Heart right ventricle (tissue), 16 donors: ENCODE measurements at regions not wholly inside any gene's neighbourhood (a gene's known extent, or its start where the extent isn't known, plus 50 kb on each side); places are given as distances from the start of the nearest gene placed in this dataset.

Experiments
- ATAC-seq, 8 donors: fragments of 200-7000 bp; cut with Tn5 transposase; one replicate each; pipeline ENCODE4 v1.9.1; 2020; ENCODE audit warnings: mild to moderate bottlenecking in 8 of 8, moderate library complexity in 8 of 8, moderate number of reproducible peaks in 1 of 8
- DNase-seq, 2 donors: peaks; one replicate each; pipeline ENCODE4 v3.0.0-alpha.2; 2020
- H3K27ac ChIP-seq, 10 donors: fragments of 200-600 bp; sonication (generic) in 2 of 10; one replicate each; pipeline versions ENCODE4 v1.5.0 to v1.8.0; 2020 to 2022; ENCODE audit warnings: mild to moderate bottlenecking in 3 of 10
- H3K27me3 ChIP-seq, 7 donors: fragments of 200-600 bp; one replicate each; pipeline ENCODE4 v1.8.0; 2021 to 2022; ENCODE audit warnings: mild to moderate bottlenecking in 2 of 7
- H3K36me3 ChIP-seq, 9 donors: fragments of 200-600 bp; sonication (generic) in 1 of 9; one replicate each; pipeline versions ENCODE4 v1.5.0 to v1.8.0; 2020 to 2022; ENCODE audit warnings: mild to moderate bottlenecking in 2 of 9
- H3K4me1 ChIP-seq, 9 donors: fragments of 200-600 bp; sonication (generic) in 1 of 9; one replicate each; pipeline versions ENCODE4 v1.5.0 to v1.8.0; 2020 to 2022; ENCODE audit warnings: mild to moderate bottlenecking in 4 of 9
- H3K4me3 ChIP-seq, 10 donors: fragments of 200-600 bp; sonication (generic) in 2 of 10; one replicate each; pipeline versions ENCODE4 v1.5.0 to v1.8.0; 2020 to 2022; ENCODE audit warnings: mild to moderate bottlenecking in 7 of 10, moderate library complexity in 2 of 10
- H3K9me3 ChIP-seq, 11 donors: fragments of 200-600 bp in 10 of 11; sonication (generic) in 2 of 11; one replicate each; pipeline versions ENCODE4 v1.5.0 to v1.8.0; 2013 to 2022; ENCODE audit warnings: mild to moderate bottlenecking in 2 of 11, control low read depth in 1 of 11, moderate library complexity in 1 of 11
- CTCF ChIP-seq, 9 donors: fragments of 200-600 bp; sonication (generic) in 2 of 9; IDR thresholded peaks; one replicate each; pipeline versions ENCODE4 v1.5.0 to v1.8.0; 2021 to 2022; ENCODE audit warnings: antibody characterized with exemption in 9 of 9, mild to moderate bottlenecking in 5 of 9, moderate library complexity in 1 of 9
- WGBS, 2 donors: extraction: QIAGEN DNeasy Blood & Tissue Kit; methylation state at CpG; one replicate each; pipeline ENCODE4 v1.1.7; 2013; ENCODE audit warnings: inconsistent platforms in 1 of 2; 5-methylcytosine and 5-hydroxymethylcytosine counted together
- intact Hi-C, 10 donors: fragments of 100-400 bp; cut with DNase I; formaldehyde crosslinking; loops; one replicate each; pipeline versions ENCODE4 v1.11.1 to v1.14.2; 2022
- donor health status: Arrhythmogenic right ventricular cardiomyopathy.
- donor health status: ischemic (EF 13 %, LVEDD 7.1; RV severe dilation, severe dysfunction).
- donor health status: healthy with polysubstance abuse.
- donor health status: DM: no; HTN: yes; CAD: no.
- donor health status: DM: no; HTN: no; CAD: no.
- donor health status: ischemic (EF 25% LVEDD 6.9; RV normal size, moderate dysfunction).
- donor health status: ischemic (EF 25% LVEDD 5.7; RV mildly dilated, moderate dysfunction).
- donor health status: healthy.
- donor health status: DM: yes; HTN: yes; CAD: no.
- donor health status: Ischemic cardiomyopathy.
- donor health status: ischemic (EF 35%, LVEDD 5.7; RV mildly dilated, moderate dysfunction).
- donor health status: nonischemic (EF 11% LVEDD 7.7; RV severe dilation, severe dysfunction).
- donor health status: DM: yes; HTN: yes; CAD: no.
- donor health status: PGD.
- donor health status: ischemic (EF 29% LVEDD 5.4; RV normal size, mild dysfunction).
- donor health status: nonischemic (EF 23%, LVEDD 6.1; RV moderate dilation, normal function).

DNA sequence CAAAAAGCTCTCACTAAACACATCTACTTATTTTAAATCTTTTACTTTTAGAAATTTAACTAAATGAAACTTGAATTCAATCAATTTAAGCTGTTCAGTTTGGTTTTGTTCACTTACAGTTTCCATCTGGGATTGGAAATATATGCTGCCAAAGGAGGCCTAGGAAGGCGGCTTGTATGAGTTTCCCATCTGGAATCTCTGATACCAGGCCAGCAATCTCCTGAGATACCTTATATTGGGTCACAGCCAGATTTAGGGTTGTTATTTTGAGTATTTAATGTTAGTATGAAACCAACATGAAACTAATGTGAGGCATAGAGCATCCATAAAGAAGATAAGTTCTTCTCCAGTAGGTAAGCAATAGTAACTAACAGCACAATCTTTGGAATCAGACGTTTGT, 94.6 kb downstream of the GMNC start:
- DNase-seq, result no peak
- no peaks in the 10 kb centered on the region for H3K36me3 ChIP-seq
- H3K9me3 ChIP-seq, result peaks cover 0 to 12% (median 5%) of the 10 kb centered on the region in 11 donors
- TF ChIP-seq CTCF (IDR thresholded peaks at IDR 0.05), result no peak
- no peaks in the 10 kb centered on the region for H3K27me3 ChIP-seq
- H3K27ac ChIP-seq, result no peak overlapping the region
- ATAC-seq, result no peak
- 73 to 82% methylated on average over 2 of the region's 2 CpGs for WGBS, 2 donors
- no peaks in the 10 kb centered on the region for H3K4me1 ChIP-seq
- intact Hi-C loops, result no loop called here
- H3K4me3 ChIP-seq, result no peak overlapping the region

DNA sequence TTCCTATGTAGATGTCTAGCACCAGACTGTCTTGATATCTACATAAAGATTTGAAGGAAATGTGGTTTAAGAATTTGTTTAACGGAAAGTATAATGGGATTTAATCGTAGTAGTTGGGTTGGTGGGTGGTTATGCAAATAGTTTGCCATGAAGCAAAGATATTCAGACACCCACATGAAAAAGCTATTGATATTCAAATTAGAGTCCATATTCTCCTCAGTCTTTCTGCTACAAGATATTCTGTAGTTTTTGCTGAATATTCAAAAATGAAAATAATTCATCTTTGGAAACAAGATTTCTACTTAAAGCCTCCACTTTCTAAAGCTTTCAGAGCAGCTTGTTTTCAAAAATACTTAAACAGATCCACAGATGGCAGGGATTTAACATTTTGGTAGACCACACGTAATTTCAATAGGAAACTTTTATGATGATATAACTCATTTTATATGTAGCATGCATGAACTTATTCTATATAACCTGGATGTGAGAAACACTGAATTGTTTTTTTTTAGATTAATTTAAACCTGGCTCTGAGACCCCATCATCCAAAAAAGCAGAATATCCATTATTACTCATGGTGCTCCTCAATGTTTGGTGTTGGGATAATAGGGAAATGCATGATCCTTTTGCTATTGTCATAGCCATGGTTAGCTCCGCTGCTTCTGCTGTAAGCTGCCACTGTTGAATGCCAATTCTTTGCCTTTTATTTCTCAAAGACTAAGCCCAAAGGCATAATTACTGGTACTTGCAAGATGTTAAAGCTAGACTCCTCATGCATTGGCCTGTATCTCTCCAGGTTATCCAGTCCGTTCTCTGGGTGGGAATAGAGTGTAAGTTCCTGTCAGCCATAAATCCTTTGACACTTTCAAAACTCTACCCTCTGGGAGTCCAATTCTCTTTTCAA, 98.0 kb downstream of the GMNC start:
- H3K9me3 ChIP-seq, result no peaks in the 10 kb centered on the region
- H3K27me3 ChIP-seq, result no peaks in the 10 kb centered on the region
- DNase-seq (no peak), ATAC-seq (no peak)
- H3K36me3 ChIP-seq, result no peaks in the 10 kb centered on the region
- 83 to 85% methylated on average over 5 of the region's 5 CpGs for WGBS, 2 donors
- H3K4me3 ChIP-seq, result no peak overlapping the region
- no peak for TF ChIP-seq CTCF (IDR thresholded peaks at IDR 0.05)
- no peak overlapping the region for H3K27ac ChIP-seq
- intact Hi-C loops, result no loop called here
- H3K4me1 ChIP-seq, result no peaks in the 10 kb centered on the region

DNA sequence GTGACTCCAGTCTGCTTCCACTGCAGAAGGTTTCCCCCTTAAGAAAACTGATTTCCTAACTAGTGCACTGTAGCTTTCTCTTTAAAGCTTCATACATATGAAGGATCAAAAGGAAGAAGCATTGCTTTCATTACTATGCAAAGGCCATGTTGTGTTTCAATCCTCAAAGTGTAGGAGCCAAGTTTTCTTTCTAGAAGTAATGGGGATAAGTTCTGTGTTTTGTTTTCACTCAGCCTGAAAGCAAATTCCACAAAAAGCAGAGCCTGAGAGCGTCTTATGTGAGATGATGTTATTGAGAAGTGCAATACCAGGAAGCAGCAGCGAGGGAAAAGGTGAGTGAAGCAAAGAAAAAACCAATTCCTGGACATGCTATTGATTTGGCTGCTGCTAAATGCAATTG, 99.7 kb downstream of the GMNC start:
- DNase-seq (no peak), ATAC-seq (no peak)
- Histone ChIP-seq H3K9me3 (peaks cover 0 to 4% (median 0%) of the 10 kb centered on the region in 11 donors), H3K4me3 (no peak overlapping the region), H3K27ac (no peak overlapping the region), H3K27me3 (no peaks in the 10 kb centered on the region), H3K36me3 (no peaks in the 10 kb centered on the region), H3K4me1 (no peaks in the 10 kb centered on the region)
- no peak for TF ChIP-seq CTCF (IDR thresholded peaks at IDR 0.05)
- WGBS, 2 donors, result 79 to 85% methylated on average over 2 of the region's 2 CpGs
- intact Hi-C loops, result no loop called here

GRCh38 chr3:190747571-190747970, 114.9 kb downstream of the GMNC start:
- no peaks in the 10 kb centered on the region for H3K27me3 ChIP-seq
- 46 to 65% methylated on average over 1 of the region's 1 CpG for WGBS, 2 donors
- no peak overlapping the region for H3K27ac ChIP-seq
- intact Hi-C loops, result loop anchor here in 1 of 10 donors (5.0 kb wide), 1 partner anchor 600 kb away; no protein-coding TSS in a partner anchor
- DNase-seq (no peak), ATAC-seq (no peak)
- H3K4me3 ChIP-seq, result no peak overlapping the region
- TF ChIP-seq CTCF (IDR thresholded peaks at IDR 0.05), result no peak
- H3K36me3 ChIP-seq, result no peaks in the 10 kb centered on the region
- peaks cover 0 to 4% (median 0%) of the 10 kb centered on the region in 11 donors for H3K9me3 ChIP-seq
- H3K4me1 ChIP-seq, result no peaks in the 10 kb centered on the region
